Esophagus squamous epithelium (tissue), 4 donors: ENCODE measurements at regions not wholly inside any gene's neighbourhood (a gene's known extent, or its start where the extent isn't known, plus 50 kb on each side); places are given as distances from the start of the nearest gene placed in this dataset.

Experiments used
- CTCF ChIP-seq, 6 experiments: fragments of 450-650 bp in 4 of 6; fragments of 200-600 bp in 2 of 6; sonication (generic) in 2 of 6; IDR thresholded peaks; one replicate each; pipeline ENCODE4 v1.5.1; 2016 to 2019; ENCODE audit warnings: antibody characterized with exemption in 6 of 6, mild to moderate bottlenecking in 4 of 6, moderate library complexity in 4 of 6
- POLR2A ChIP-seq, 4 donors: fragments of 450-650 bp; IDR thresholded peaks; one replicate each; pipeline ENCODE4 v1.6.1; 2017; ENCODE audit warnings: antibody characterized with exemption in 4 of 4, mild to moderate bottlenecking in 4 of 4, moderate library complexity in 3 of 4

DNA sequence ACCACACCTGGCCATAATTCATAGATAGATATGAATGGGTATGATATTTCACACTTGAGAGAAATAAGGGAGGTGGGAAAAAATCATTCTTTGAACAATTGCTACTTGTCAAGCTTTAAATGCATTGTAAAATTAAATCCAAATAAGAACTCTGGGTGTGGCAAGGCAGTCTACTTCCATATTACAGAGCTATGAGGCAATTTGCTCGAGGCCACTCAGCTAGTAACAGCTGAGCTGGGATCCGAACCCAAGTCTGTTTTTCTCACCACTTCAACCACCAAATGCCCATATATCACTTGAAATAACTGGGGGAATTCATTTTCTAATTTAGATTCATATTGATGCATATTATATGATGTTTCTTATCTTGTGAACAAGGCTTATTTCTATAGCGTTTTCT lies 482.2 kb upstream of the ADAMTS9 start:
- TF ChIP-seq CTCF (IDR thresholded peaks at IDR 0.05) = no peak
- no peak for TF ChIP-seq POLR2A (IDR thresholded peaks at IDR 0.05)
